ENCODE measurements at regions not wholly inside any gene's neighbourhood (a gene's known extent, or its start where the extent isn't known, plus 50 kb on each side); places are given as distances from the start of the nearest gene placed in this dataset.
"Not testable (repeated sequence)": the region's sequence is repeated elsewhere in the genome, so short reads cannot be mapped to it uniquely, and the experiment has no call there.

DNA sequence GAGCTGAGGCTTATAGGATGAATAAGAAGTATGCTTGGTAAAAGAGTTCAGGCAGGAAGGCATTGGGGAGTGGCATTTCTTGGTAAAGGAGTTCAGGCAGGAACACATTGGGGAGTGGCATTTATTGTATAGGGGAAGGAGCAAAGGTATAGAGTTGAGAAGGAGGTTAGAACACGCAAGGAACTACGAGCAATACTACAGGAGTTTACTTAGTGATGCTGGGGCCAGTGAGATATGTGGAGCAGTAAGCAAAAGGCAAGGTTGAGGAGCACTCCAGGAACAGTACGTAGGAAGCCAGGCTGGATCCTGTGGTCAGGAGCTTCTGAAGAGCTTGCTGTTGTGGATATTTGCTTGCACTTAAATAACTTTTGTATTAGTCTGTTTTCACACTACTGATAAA, 202.2 kb upstream of the POMZP3 start:
- TF ChIP-seq CTCF, EP300 (IDR thresholded peaks at IDR 0.05): not testable (repeated sequence)

Data from esophagus muscularis mucosa (tissue), 3 donors.